ENCODE measurements at regions not wholly inside any gene's neighbourhood (a gene's known extent, or its start where the extent isn't known, plus 50 kb on each side); places are given as distances from the start of the nearest gene placed in this dataset.
"Not testable (repeated sequence)": the region's sequence is repeated elsewhere in the genome, so short reads cannot be mapped to it uniquely, and the experiment has no call there.

GRCh38 chr12:68984796-68985573 lies 52.0 kb upstream of the CPM start:
- DNase-seq (no peak), ATAC-seq (ENCODE audit: low FRiP score in 2 of 2) (no peak)
- Histone ChIP-seq H3K4me3 (no peak overlapping the region), H3K27ac (no peak overlapping the region), H3K36me3 (no peaks in the 10 kb centered on the region), H3K27me3 (no peaks in the 10 kb centered on the region), H3K4me1 (no peaks in the 10 kb centered on the region), H3K9me3 (peaks cover 0 to 8% (median 3%) of the 10 kb centered on the region in 4 donors)
- no peak for TF ChIP-seq POLR2A (IDR thresholded peaks at IDR 0.05)
- TF ChIP-seq EP300 (IDR thresholded peaks at IDR 0.05): no peak
- no peak for TF ChIP-seq CTCF (IDR thresholded peaks at IDR 0.05)
- WGBS, 2 donors: 84 to 85% methylated on average over 8 of the region's 8 CpGs

- 91 to 93% methylated on average over 4 of the region's 4 CpGs for WGBS, 2 donors
- not testable (repeated sequence) for H3K27me3 ChIP-seq; H3K36me3 ChIP-seq; H3K4me3 ChIP-seq; H3K4me1 ChIP-seq; H3K9me3 ChIP-seq; ATAC-seq (ENCODE audit: low FRiP score in 2 of 2); DNase-seq; H3K27ac ChIP-seq
These were observed 64.6 kb upstream of the CPM start for GRCh38 chr12:68997526-68997925.

- Histone ChIP-seq H3K4me3 (no peak overlapping the region), H3K36me3 (no peaks in the 10 kb centered on the region), H3K27me3 (no peaks in the 10 kb centered on the region), H3K27ac (no peak overlapping the region), H3K4me1 (no peaks in the 10 kb centered on the region), H3K9me3 (peaks cover 0 to 7% (median 0%) of the 10 kb centered on the region in 4 donors)
- no peak for DNase-seq
- TF ChIP-seq POLR2A (IDR thresholded peaks at IDR 0.05): no peak
- TF ChIP-seq EP300 (IDR thresholded peaks at IDR 0.05): no peak
- TF ChIP-seq CTCF (IDR thresholded peaks at IDR 0.05): no peak
- no peak for TF ChIP-seq POLR2AphosphoS5 (IDR thresholded peaks at IDR 0.05)
- 29 to 50% methylated on average over 1 of the region's 1 CpG for WGBS, 2 donors
- ATAC-seq (ENCODE audit: low FRiP score in 2 of 2): peak in 1 of 2 donors; percentile 40
These were observed 65.1 kb upstream of the CPM start for GRCh38 chr12:68998041-68998440.

GRCh38 chr12:69000074-69000473 lies 67.1 kb upstream of the CPM start:
- peaks cover 0 to 7% (median 0%) of the 10 kb centered on the region in 4 donors for H3K9me3 ChIP-seq
- no peaks in the 10 kb centered on the region for H3K36me3 ChIP-seq
- TF ChIP-seq POLR2AphosphoS5 (IDR thresholded peaks at IDR 0.05) (no peak), POLR2A (IDR thresholded peaks at IDR 0.05) (no peak), EP300 (IDR thresholded peaks at IDR 0.05) (no peak), CTCF (IDR thresholded peaks at IDR 0.05) (no peak)
- ATAC-seq (ENCODE audit: low FRiP score in 2 of 2): no peak
- H3K27me3 ChIP-seq: no peaks in the 10 kb centered on the region
- H3K4me3 ChIP-seq: no peak overlapping the region
- DNase-seq: no peak
- H3K4me1 ChIP-seq: no peaks in the 10 kb centered on the region
- H3K27ac ChIP-seq: no peak overlapping the region
- WGBS, 2 donors: 72 to 85% methylated on average over 3 of the region's 3 CpGs

GRCh38 chr12:69000540-69001243 lies 67.7 kb upstream of the CPM start:
- TF ChIP-seq EP300 (IDR thresholded peaks at IDR 0.05) (no peak), POLR2A (IDR thresholded peaks at IDR 0.05) (no peak), POLR2AphosphoS5 (IDR thresholded peaks at IDR 0.05) (no peak), CTCF (IDR thresholded peaks at IDR 0.05) (no peak)
- no peaks in the 10 kb centered on the region for H3K27me3 ChIP-seq
- peaks cover 0 to 7% (median 0%) of the 10 kb centered on the region in 4 donors for H3K9me3 ChIP-seq
- no peaks in the 10 kb centered on the region for H3K36me3 ChIP-seq
- no peaks in the 10 kb centered on the region for H3K4me1 ChIP-seq
- H3K27ac ChIP-seq: no peak overlapping the region
- ATAC-seq (ENCODE audit: low FRiP score in 2 of 2): no peak
- 56 to 66% methylated on average over 2 of the region's 2 CpGs for WGBS, 2 donors
- no peak for DNase-seq
- no peak overlapping the region for H3K4me3 ChIP-seq
